NOMO-1 treated with DMSO at 0.1 percent for 48 hours (cell line): ENCODE measurements at regions not wholly inside any gene's neighbourhood (a gene's known extent, or its start where the extent isn't known, plus 50 kb on each side); places are given as distances from the start of the nearest gene placed in this dataset.

Experiments
- DNase-seq: peaks from one replicate; lab custom pipeline; 2025; ENCODE audit not compliant: unreplicated experiment; lab: John Stamatoyannopoulos, UW

- DNase-seq: no peak
Measured at GRCh38 chr1:185515696-185516095, 198.7 kb upstream of the IVNS1ABP start.

DNA sequence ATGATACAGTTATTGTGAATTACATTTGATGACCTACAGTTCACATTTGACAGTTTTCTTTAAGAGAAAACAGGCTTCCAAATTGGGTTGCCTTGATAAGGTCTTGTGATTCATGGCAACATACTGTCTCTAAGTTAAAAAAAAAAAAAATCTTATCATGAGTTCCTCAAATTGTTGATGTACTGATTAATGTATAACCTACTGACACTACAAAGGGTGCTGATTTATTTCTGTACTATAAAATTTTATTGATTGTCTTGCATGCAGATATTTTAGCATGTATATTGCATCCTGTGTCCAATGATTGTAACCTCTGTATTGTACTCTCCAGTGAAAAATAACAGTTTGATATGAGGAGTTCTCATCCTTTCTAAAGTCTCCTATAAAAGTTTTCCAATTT lies 197.3 kb upstream of the IVNS1ABP start:
- DNase-seq: no peak

DNA sequence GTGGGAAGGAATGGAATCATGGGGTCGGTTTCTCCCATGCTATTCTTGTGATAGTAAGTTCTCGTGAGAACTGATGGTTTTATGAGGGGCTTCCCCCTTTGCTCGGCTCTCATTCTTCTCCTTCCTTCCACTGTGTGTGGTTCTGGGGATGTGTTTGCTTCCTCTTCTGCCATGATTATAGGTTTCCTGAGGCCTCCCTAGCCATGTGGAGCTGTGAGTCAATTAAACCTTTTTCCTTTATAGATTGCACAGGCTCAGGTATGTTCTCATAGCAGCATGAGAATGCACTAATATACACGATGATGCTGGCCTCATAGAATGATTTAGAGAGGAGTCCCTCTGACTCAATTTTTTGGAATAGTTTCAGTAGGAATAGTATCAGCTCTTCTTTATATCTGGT lies 195.4 kb upstream of the IVNS1ABP start:
- DNase-seq: peak; percentile 34

DNA sequence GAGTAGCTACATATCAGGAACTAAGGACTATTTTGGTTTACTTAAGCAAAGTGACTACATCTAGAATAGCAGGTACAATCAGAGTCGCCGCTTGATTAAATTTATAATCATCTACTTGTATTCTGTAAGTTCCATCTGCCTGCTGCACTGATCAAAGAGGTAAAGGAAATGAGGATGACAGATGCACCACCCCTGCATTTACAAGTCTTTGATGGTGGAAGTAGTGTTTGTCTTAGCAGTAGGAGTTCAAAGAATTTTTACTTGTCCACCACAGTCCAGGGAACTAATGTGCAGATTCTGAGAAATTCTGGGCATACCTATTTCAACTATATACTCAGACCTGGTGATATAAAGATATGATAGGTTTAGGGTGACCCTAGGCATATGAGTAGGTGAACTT lies 184.1 kb upstream of the IVNS1ABP start:
- no peak for DNase-seq

GRCh38 chr1:185500001-185500626 lies 183.1 kb upstream of the IVNS1ABP start:
- DNase-seq: no peak

- DNase-seq: no peak
Measured at GRCh38 chr1:185498207-185498606, 181.2 kb upstream of the IVNS1ABP start.

- no peak for DNase-seq
Measured at GRCh38 chr1:185497177-185497576, 180.1 kb upstream of the IVNS1ABP start.

- no peak for DNase-seq
Measured at GRCh38 chr1:185495898-185496297, 178.9 kb upstream of the IVNS1ABP start.

- DNase-seq: peak; percentile 32
Measured at GRCh38 chr1:185495007-185495406, 178.0 kb upstream of the IVNS1ABP start.

GRCh38 chr1:185492089-185492825 lies 175.2 kb upstream of the IVNS1ABP start:
- DNase-seq: no peak

DNA sequence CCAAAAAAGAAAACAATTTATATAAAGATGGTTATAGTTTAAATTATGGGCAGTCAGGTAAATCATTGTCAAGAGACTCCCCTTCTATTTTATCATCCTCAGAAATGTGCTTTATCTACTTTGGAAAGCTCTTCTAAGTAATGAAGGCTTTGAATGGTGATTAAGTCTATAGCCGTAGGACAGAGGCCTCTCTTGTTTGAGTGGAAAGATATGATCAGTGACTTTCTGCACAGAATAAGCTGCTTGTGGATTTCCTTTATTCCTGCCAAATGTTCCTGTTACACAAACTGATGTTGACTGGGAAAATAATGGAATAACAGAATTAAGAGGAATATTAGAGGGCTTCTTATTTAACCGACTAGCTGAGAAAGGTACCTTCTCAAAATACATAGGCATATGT lies 174.6 kb upstream of the IVNS1ABP start:
- no peak for DNase-seq

GRCh38 chr1:185490924-185491323 lies 173.9 kb upstream of the IVNS1ABP start:
- no peak for DNase-seq

DNA sequence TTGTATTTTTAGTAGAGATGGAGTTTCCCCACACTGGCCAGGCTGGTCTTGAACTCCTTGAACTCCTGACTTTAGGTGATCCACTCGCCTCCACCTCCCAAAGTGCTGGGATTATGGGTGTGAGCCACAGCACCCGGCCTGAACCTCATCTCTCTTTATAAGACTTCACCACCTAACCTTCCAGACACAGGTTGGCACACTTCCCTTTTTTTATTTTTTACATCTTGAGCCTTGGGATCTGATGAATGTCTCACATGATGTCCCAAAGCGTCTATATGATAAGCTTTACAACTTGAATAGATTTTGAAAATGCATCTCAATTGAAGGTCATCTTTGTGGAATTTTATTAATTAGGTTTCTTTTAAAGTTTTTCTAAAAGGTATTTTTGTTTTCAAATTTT lies 172.4 kb upstream of the IVNS1ABP start:
- DNase-seq: no peak

GRCh38 chr1:185488808-185489207 lies 171.8 kb upstream of the IVNS1ABP start:
- no peak for DNase-seq

GRCh38 chr1:185487936-185488335 lies 170.9 kb upstream of the IVNS1ABP start:
- no peak for DNase-seq

DNA sequence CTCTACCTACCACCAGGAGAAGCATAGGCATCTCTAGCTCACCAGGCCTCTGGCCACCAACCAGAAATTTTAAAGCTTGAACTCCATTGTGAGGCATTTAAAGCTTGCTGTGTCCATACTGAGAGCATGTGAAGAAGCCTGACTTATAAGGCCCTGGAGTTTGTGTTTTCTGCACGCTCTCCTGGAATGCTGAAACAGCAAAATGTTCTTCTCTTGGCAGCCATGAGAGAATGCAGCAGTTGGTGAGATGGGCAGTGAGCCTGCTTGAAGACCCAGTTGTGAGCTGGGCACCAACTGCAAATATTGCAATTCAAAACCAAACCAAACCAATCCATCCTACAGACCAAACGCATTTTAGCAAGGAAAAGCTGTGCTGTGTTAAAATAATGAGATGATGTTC lies 170.0 kb upstream of the IVNS1ABP start:
- no peak for DNase-seq

DNA sequence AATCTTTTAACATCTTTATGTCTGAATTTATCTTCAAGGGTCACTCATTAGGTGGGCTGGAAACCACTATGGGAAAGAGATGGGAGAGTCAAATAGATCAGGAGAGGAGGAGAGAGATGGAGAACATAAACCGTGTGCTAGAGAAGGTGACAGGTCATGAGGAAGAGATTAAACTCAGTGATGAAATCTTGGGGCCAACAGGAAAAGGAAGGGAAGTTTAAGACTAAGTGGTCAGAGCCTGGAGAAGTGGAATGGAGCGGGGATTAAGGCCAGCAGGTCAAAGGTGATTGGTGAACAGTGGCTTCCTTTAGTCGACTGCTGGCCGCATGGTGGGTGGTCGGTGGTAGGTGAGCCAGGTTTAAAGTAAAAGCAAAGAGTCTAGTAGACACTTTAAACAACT lies 169.3 kb upstream of the IVNS1ABP start:
- DNase-seq: no peak

DNA sequence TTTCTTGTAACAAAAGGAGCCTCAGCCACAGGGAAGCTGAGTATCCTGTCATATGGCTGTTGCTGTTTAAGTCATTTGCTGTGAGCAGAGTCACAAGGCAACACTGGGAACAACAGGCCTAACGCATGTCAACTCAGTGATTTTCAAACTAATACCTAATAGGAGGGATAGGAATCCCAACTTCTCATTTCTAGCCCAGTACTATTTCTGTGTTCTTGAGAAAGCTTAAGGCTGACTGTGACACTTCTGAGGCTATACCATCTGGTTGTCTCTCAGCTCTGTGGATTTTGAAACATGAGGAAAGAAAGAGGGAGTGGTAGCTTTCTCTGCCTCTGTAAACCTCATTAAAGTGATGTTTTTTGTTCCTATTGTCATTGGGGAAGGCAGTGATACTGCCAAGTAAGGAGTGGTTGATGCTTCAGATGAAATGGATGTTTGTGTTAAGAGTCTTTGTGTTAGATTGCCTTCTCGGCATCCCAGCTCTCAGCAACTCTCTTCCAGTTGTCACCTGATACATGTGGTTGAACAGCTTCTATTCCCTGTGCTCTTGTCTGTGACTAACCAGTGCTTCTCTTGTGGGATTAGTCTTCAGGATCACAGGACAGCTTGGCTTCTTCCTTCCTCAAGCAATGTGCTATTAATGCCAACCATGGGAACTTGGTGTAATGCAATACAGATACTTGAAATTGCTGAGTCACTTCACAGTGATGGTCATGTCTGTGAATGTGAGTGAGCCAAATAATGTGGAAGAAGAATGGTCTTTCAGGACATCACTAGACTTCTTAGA lies 166.8 kb upstream of the IVNS1ABP start:
- DNase-seq: peak; percentile 43

DNA sequence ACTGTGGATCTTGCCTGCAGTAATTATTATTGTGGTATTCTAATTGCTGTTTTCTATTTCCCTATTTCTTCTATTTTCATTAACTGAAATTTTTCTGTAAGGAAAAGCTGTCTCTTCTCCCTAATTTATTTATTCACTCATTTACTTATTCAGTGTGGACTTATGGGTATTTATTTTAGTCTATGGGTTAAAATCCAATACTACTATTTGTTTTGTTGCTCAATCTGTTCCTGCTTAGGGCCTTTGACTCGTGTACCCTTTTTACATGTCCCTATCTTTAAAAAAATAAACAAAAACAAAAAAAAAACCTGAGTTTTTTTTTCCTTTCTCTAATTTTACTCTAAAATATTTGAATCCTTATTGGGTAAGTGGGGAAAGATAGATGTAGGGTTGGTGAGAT lies 166.2 kb upstream of the IVNS1ABP start:
- DNase-seq: no peak

- DNase-seq: no peak
Measured at GRCh38 chr1:185480545-185480944, 163.5 kb upstream of the IVNS1ABP start.

- no peak for DNase-seq
Measured at GRCh38 chr1:185479796-185480195, 162.8 kb upstream of the IVNS1ABP start.

DNA sequence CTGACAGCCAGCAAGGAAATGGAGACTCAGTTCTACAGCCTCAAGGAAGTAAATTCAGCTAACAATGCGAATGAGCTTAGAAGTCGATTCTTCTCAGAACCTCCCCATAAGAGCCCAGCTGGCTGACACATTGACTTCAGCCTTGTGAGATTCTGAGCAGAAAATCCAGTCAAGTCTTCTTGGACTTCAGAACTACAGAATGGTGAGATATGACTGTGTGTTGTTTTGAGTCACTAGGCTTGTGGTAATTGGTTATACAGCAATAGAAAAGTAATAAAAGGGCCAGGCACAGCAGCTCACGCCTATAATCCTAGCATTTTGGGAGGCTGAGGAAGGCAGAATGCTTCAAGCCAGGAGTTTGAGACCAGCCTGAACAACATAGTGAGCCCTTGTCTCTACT lies 161.8 kb upstream of the IVNS1ABP start:
- no peak for DNase-seq
